Coronary artery (tissue), 2 donors: ENCODE measurements at regions not wholly inside any gene's neighbourhood (a gene's known extent, or its start where the extent isn't known, plus 50 kb on each side); places are given as distances from the start of the nearest gene placed in this dataset.

Experiments used
- DNase-seq: peaks from one replicate; pipeline ENCODE4 v3.0.0-alpha.2; 2017; ENCODE audit warnings: low spot score
- H3K27ac ChIP-seq, 2 donors: fragments of 200-600 bp; sonication (generic); one replicate each; pipeline ENCODE4 v1.5.1; 2016 to 2019
- H3K4me3 ChIP-seq: fragments of 200-600 bp; sonication (generic); 2 replicates; pipeline ENCODE4 v1.5.1; 2016; ENCODE audit warnings: mild to moderate bottlenecking, moderate library complexity
- CTCF ChIP-seq: fragments of 200-600 bp; sonication (generic); IDR thresholded peaks from one replicate; pipeline ENCODE4 v1.5.1; 2019; ENCODE audit warnings: antibody characterized with exemption

GRCh38 chr11:15819679-15820286 is 536.6 kb downstream of the SOX6 start:
- TF ChIP-seq CTCF: peak; percentile 60
- H3K4me3 ChIP-seq: no peak overlapping the region
- no peak overlapping the region for H3K27ac ChIP-seq
- no peak for DNase-seq

DNA sequence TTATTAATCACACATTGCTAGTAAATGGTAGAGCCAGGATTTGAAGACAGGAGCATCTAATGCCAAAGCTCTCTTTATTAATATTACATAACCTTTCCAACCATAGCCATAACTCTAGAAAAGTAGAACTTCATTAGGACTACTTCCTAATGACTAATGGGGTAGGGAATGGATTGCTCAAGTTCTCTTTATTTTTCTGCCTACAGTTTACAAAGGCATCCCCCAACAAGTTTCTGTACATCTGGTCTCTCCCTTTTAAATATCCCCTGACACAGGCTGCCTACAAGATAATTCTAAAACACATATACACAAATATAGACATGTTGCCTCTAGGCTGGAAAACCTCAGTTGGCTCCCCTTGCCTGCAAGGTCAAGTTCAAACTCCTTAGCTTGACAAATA is 534.9 kb downstream of the SOX6 start:
- TF ChIP-seq CTCF: no peak
- no peak overlapping the region for H3K27ac ChIP-seq
- no peak for DNase-seq
- no peak overlapping the region for H3K4me3 ChIP-seq

DNA sequence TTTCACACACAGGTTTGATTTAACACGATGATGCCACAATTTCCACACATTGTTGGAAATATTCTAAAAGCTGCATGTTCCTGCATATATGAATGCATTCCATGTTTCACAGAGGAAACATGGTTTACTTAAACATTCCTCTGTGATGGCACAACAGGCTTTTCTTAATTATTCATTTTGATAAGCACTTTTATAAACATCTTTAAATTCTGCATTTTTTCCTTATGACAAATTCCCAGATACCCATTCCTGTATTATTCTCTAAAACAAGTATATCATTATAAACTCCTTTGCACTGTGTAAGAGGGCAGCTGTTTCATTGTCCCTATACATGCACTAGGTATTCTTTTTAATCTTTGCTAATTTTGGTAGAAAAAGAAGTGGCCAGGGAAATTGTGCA is 532.3 kb downstream of the SOX6 start:
- DNase-seq: no peak
- TF ChIP-seq CTCF: no peak
- Histone ChIP-seq H3K4me3 (no peak overlapping the region), H3K27ac (no peak overlapping the region)

GRCh38 chr11:15825976-15826650 is 530.2 kb downstream of the SOX6 start:
- Histone ChIP-seq H3K4me3 (no peak overlapping the region), H3K27ac (no peak overlapping the region)
- no peak for TF ChIP-seq CTCF
- no peak for DNase-seq

- Histone ChIP-seq H3K27ac (no peak overlapping the region), H3K4me3 (no peak overlapping the region)
- peak; percentile 20 for TF ChIP-seq CTCF
- no peak for DNase-seq
Observed at GRCh38 chr11:15826826-15827225, 529.5 kb downstream of the SOX6 start.

- H3K4me3 ChIP-seq: no peak overlapping the region
- peak overlapping the region in 1 of 2 donors; percentile 16 for H3K27ac ChIP-seq
- DNase-seq: no peak
- no peak for TF ChIP-seq CTCF
Observed at GRCh38 chr11:15828215-15828853, 528.0 kb downstream of the SOX6 start.

- Histone ChIP-seq H3K4me3 (no peak overlapping the region), H3K27ac (no peak overlapping the region)
- no peak for DNase-seq
- TF ChIP-seq CTCF: no peak
Observed at GRCh38 chr11:15829312-15829711, 527.0 kb downstream of the SOX6 start.
